HEK293T (cell line): ENCODE measurements at regions not wholly inside any gene's neighbourhood (a gene's known extent, or its start where the extent isn't known, plus 50 kb on each side); places are given as distances from the start of the nearest gene placed in this dataset.

Source experiments
- ARNT ChIP-seq: fragments of 450-650 bp; IDR thresholded peaks from 2 replicates; pipeline ENCODE4 v1.6.1; 2017; ENCODE audit warnings: mild to moderate bottlenecking
- FOXK2 ChIP-seq: fragments of 450-650 bp; IDR thresholded peaks from 2 replicates; pipeline ENCODE4 v1.6.1; 2016; ENCODE audit warnings: mild to moderate bottlenecking
- HDGF ChIP-seq: fragments of 450-650 bp; IDR thresholded peaks from 2 replicates; pipeline ENCODE4 v1.6.1; 2017; ENCODE audit warnings: antibody characterized with exemption, borderline replicate concordance
- NFRKB ChIP-seq: fragments of 450-650 bp; IDR thresholded peaks from 2 replicates; pipeline ENCODE4 v1.6.1; 2016; ENCODE audit warnings: mild to moderate bottlenecking, moderate library complexity
- SP1 ChIP-seq: fragments of 450-650 bp; IDR thresholded peaks from 2 replicates; pipeline ENCODE4 v1.6.1; 2017

GRCh38 chr14:80390906-80391305, 179.6 kb upstream of the DIO2 start:
- TF ChIP-seq FOXK2 (no peak), ARNT (no peak), NFRKB (no peak), HDGF (no peak), SP1 (no peak)
